ENCODE measurements at regions not wholly inside any gene's neighbourhood (a gene's known extent, or its start where the extent isn't known, plus 50 kb on each side); places are given as distances from the start of the nearest gene placed in this dataset.

DNA sequence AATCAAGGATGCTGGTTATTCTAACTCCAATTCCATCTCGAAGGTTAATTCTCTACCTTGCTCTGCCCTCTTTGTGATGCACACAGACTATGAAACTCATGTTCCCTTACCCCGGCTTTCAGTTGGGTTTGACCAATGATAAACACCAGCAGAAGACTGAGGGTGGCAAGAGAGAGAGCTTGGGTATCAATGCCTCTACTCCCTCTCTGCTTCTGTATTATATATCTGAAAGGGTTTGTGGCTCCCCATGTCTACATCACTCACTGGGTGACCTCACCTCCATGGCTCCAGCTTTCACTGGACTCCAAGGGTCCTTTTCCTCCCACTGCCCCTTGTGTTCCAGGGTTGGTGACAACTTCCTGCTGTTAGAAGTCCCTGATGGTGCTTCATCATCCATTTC lies 659.0 kb upstream of the TBX3 start:
- no peak for DNase-seq

DNA sequence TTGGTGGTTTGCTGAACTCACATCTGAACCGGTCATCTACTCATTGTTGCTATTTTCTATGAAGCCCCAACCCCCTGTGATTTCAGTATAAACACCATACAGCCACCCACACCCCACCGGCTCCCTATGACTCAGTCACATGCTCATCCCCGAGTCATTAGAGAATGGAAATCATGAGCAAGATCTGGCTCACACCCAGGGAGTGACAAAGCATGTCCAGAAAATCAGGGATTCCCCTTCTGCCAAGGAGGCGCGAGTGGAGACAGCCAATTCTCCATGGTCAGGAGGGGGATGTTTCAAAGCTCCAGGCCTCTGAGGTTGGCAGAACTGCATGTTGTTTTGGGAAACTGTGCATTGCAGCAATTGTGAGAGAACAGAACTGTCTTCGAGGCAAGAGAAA lies 657.5 kb upstream of the TBX3 start:
- no peak for DNase-seq

DNA sequence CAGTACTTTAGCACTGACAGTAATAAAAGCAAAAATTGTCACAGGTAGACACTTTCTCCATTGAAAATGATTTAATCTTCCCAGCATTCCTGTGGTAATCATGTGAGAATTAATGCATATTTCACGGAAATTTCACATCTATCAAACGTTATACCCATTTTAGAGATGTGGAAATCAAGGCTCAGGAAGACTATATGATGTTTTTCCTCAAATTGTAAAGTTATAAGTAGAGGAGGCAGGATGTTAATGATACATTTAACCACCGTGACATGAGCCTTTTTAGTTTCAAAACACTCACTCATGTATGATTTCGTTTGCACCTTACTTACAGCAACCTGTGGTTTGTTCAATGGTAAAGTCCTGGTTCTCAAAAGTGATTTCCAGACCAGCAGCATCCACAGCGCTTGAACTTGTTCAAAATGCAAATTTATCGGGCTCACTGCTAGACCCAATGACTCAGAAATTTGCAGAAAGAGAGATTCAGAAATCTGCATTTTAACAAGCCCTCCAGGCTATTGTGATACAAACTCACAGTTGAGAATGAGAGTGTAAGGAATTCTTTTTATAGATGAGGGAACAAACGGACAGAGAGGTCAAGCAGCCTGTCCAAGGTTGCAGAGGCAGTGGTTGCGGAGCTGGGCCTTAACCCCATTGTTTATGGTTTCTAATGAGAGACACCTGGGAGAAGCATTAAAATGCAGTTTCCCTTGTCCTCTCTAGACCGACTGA lies 654.8 kb upstream of the TBX3 start:
- DNase-seq, result no peak

DNA sequence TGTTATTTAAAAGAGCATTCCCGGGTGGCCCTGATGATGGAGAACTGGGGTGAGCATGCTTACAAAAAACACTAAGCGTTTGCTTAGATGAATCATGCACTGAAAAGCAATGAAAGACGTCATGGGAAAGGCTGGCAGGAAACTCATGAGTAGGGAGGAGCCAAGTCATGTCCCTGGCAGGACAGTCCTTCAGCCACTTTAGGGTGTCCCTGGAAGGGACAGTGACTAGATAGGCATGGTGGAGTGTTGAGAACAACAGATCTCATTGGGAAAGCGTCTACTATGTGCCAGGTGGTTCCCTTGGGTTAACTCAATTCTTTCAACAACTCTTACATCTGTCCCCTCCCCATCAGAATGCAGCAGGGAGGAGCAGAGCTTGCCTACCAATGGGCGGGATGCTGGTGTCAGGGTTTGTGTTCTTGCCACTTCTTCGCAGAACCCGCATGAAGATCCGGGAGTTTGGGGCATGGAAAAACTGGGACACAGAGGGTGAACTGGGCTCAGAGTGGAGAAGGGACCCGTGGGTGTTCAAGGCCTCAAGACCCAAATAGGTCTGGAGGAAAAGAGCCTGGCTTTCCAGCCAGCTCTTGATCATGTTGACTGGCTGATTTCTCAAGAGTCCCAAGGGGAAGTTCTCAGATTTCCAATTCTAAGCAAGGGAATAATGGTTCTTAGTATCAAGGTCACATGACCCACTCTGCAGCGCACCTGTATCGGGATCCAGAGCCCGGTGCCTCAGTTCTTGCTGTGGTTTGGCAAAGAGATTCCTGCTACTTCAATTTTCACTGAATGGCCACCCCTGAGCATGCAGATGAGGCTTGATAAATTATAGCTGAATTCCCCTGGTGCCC lies 653.9 kb upstream of the TBX3 start:
- DNase-seq, result peak; percentile 39

DNA sequence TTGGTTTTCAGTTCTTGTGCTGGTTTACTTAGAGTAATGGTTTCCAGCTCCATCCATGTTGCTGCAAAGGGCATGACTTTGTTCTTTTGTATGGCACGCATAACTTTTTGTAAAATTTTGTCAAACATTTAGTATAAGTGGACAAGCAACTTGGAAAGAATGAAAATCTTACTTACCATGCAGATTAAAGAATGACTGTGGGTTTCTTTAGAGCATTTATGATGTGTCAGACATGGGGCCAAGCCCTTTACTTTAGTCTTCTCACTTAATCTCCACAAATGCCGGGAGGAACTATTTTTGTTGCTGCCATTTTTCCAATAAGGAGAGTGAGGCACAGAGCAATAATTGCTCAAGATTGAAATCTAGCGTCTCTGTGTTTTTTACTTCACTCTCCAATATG lies 652.5 kb upstream of the TBX3 start:
- no peak for DNase-seq

DNA sequence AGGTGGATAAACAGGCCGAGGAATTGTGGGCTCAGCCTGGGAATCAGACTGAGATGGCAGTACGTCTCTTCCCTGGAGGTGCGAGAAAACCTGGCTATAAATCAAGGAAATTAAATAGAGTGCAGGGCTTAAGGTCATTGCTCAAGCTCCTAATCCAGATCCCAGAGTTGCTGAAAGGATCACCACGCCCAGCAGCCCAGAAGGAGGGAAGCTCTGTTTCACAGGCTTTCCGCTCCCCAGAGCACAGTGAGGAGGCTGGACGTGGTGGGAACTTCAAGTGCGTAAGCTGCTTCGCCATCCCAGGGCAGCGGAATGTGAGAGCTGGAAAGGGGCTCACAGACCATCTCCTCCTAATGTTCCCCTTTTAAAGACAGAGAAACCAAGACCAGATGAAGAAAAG lies 651.6 kb upstream of the TBX3 start:
- no peak for DNase-seq

DNA sequence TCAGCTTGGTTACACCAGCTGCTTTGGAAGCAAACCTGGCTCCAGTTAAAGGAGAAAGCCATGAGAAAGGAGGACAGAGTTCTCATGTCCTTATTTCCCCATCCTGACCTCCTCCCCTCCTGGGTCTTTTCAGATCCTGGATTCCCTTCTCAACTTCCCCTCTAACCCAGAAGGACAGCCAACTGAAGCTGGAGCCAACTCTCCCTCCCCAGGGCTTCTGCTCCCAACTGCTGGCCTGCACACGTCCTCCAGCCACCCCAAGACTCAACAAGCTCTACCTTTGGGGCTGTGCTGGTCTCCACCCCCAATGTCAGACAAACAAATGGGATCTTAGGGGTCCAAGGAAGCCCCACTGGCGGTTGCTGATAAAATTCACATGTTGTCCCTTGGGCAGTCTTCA lies 651.1 kb upstream of the TBX3 start:
- DNase-seq, result no peak

DNA sequence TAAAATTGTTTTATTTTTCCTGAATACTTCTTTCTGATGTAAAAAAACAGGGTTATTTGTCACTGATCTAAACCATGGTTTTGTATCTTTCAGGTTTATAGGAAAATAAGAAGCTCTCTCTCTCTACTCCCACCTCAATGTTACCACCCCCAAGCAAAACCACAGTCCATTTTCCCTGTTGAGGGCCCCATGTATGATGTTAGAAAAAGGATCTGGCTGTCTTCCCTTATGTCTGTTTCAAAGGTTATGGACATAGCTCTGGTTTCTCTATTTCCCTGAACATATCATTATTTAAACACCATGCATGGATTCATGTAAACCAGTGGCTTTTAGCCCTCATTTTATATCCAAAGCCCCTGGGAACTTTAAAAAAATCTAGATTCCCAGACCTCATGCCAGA lies 649.0 kb upstream of the TBX3 start:
- DNase-seq, result no peak

DNA sequence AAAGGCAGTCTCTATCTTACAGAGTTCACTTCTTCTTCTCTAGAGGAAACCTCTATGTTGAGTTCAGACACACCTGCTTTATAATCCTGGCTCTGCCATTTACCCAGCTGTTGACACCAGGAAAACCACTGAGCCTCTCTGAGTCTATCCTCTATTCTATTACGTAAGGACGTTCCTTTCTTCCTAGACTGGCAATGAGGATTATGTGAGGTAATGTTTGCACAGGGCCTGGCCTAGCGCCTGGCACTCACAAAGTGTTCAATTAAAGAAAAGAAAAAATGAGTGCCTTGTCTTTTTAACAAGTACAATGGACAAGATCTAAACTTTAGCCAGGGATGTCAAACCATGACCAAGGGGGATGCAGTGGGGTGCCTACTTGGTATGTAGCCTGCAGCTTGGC lies 641.9 kb upstream of the TBX3 start:
- DNase-seq, result no peak

DNA sequence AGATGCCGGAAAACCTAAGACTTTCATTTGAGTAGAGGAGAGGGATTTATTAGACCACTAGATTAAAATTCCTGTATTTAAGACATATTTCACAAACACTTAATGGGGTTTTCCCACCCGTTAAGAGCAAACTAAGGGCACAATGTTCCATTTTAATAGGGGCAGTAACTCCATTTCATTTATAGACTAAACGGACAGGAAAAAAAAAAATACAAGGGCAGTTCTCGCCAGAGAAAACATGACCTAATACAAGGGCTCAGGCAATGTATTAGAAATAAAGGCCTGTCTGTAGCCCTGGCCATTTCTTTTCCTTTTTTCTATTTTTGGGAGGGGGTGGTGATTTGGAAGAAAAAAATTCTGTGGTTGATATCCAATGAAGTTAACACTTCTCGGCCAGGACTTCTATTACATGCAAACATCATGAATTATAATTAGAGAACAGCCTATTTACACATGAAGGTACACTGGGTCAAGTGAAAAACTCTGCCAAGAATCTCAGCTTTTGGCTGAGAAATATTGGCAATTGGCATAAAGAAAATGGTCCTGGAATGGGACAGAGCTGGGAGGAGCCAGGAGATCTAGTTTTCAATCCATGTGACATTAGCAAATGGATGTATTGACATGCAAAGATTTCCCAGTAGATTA lies 641.1 kb upstream of the TBX3 start:
- no peak for DNase-seq

DNA sequence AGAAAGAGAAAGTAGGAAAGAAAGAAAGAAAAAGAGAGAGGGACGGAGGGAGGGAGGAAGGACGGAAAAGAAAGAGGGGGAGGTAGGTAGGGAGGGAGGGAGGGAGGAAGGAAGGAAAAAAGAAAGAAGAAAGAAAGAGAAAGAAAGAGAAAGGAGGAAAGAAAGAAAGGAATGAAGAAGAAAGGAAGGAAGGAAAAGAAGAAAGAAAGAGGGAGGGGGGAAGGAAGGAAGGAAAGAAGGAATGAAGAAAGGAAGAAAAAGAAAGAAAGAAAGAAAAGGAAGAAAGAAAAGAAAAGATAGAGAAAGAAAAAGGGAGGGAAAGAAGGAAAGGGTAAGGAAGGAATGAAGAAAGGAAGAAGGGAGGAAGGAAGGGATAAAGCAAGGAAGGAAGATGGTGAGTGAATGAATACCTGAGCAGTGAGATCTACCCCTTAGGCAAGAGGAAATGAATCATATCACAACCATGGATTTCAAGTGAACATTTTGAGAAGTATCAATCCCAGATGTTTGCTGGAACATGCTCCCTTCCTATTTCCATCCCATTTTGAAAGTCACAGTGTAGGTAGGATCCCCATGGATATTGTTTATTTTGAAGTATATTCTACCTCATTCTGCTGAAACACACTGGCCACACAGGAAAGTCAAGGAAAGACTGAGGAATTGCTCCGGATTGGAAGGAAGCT lies 639.4 kb upstream of the TBX3 start:
- no peak for DNase-seq

DNA sequence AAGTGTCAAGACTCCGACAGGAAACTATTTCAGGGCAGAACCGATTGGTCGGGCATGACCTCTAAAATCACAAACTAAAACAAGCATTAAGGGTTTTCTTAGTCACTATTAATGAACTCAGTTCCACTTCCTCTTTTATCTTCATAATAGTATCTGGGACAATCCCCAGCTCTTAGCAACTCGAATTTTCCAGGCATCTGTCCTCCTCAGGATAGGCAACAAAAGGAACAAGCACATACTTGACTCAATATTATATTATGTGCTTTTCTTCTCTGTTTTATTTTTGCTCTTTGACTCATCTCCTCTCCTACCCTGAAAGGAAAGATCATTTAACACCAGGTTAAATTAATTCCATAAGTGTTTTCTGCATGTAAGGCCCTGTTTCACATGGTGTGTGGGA lies 638.3 kb upstream of the TBX3 start:
- DNase-seq, result no peak

DNA sequence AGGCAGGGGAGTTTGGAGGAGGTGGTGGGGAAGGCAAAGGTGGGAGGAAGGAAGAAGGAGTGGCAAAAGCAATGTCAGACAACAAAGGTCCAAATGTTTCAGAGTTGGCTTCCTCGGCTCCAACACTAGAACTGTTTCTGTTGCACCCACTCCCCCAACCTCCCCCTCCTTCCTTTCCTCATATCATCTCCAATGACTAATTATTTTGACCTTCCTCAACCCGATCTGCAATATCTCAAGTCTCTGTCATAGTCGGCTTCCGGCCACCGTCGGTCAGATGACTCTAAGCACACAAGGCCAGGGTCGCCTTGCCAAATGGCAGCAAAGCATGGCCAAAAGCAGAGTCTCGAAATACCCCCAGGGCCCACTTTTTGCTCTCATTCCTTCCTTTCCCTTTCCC lies 637.0 kb upstream of the TBX3 start:
- no peak for DNase-seq

DNA sequence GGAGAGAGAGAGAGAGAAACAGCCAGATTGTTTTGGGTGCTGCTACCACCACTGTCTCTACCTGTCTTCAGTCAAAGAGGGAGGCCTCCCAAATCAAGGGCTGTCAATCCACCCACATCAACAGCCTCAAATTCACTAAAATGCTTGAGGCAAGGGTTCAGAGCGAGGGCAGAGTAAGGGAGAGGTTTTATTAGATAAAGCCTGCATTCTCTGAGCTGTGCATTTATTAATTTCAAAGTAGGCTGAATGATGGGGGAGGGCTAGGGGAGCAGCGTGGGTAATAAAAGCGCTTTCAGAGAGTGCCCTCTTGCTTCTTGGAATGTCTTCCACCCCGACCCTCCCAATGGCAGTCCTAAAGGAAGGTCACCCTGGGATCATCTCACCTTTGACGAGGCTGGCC lies 636.5 kb upstream of the TBX3 start:
- DNase-seq, result no peak

DNA sequence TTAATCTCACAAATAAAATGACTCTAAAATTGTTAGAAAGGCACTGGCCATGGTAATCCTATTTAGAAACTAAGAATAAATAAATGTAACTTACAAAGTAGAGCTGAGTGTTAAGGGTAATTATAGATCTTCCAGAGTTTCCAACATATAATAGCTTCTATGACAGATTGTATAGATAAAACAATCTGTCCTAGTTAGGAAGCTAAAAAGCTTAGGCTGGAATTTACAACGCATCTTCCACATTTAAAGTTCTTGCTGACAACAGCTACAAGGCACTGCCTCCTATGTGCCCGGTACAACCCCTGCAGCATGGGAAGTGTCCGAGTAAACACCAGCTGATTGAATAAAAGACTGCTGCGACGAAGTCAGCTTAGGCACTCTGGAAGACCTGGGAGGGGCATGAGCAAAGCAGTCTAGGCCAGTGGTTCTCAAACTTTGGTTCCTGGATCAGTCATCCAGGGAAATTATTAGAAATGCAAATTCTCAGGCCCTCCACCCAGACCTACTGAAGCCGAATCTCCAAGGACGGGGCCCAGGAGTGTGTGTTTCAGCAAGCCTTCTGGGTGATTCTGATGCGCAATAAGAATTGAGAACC lies 635.6 kb upstream of the TBX3 start:
- no peak for DNase-seq

DNA sequence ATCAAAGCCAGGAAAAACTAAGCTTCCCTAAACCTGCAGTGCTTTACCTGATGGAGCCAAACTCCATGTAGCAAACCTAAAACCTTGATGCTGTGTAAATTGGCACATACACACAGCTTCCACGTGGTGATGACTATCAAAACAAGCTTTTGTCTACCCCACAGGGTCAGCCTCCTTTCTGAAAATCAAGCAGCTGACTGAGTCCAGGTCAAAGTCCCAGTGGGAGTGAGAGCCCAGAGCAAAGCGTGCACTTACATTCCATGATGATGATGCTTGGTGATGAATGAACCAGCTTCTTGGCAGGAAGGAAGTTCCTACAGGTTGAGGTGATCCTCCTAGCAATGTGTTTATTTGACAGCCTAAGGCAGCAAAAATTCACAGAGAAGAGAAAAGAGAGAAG lies 630.0 kb upstream of the TBX3 start:
- no peak for DNase-seq

DNA sequence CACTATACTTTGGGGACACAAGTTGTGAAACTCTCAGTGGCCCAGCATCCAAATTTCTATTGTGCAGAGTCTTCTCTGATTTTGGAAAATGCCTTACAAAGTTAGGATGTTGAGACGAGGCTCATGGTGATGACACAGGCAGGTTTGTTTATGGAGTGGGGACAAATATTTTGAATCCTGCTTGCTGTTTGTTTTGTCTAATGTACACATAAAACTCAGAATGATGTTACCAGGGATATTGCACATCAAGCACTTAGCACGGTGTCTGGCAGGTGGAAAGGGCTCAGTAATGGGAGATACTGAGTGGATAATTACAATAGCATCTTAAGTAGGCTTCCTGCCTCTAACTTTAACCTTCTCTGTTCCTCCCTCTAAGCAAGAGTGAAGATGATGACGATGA lies 628.9 kb upstream of the TBX3 start:
- no peak for DNase-seq

DNA sequence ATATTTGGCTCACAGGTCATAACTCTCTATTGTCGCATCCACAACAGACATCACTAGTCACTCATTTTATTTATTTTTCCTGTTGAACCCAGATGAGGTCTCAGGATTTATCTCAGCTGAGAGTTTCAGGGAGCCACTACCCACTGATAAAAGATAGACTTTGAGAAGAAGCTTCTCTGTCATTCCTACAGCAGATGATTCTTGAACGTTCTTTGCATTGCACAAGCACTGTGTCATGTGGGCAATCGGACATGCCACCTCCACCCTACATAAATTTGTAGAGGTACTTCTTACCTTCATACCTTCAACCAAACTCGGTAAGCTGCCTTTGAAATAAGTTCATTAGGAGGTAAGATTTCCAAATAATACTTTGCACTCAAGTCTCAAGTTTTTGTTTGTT lies 627.9 kb upstream of the TBX3 start:
- no peak for DNase-seq

DNA sequence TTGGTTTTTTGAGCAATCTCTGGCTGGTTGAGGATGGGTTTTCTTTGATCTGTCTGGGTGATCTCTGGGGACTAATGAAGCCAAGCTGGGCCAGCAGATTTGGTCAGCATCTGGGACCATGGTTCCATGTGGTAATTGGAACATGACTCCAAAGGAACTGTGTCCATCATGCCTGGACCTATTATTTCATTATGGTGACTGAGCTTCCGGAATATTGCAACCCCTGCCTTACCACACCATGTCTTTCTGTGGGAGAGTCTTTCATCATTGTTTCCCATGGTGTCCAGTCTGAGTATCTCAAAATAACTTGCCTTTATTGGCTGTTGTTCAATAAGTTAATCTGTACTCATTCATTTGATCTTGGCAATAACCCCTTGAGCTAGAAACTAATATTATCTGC lies 624.9 kb upstream of the TBX3 start:
- DNase-seq, result no peak

DNA sequence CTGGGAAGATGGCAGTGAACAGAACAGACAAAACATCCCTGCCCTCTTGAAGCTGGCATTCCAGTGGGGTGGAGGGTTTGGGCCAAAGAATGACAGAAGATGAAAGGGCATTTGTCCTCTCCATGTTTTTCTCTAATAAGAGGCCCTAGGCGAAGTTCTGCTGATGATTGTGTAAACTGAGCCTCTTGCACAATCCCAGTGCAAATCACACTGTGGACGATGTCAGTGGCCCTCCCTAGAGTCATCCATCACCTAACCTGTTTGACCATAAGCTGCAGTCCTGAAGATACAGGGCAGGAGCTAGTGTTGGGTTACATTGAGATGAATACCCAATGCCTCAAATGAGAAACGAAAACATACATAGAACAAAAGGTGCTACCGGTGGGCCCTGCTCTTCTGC lies 622.4 kb upstream of the TBX3 start:
- no peak for DNase-seq

DNA sequence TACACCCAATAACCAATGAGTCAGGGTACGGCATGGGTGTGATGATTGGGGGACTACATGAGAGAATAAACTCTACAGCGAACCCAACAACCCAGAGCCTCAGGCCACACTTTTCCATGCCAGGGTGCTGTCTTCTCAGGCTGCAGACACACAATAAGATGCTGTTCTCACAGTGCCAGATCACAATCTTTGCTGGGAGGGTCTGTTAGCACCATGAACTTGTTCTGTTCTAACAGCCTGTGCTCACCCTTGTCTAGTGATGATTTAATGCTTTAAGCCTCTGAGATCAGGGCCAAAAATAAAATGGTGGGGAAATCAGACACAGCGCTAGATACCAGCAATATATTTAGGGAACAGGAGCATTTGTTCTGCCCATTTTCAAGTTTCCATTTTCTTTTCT lies 621.9 kb upstream of the TBX3 start:
- no peak for DNase-seq

DNA sequence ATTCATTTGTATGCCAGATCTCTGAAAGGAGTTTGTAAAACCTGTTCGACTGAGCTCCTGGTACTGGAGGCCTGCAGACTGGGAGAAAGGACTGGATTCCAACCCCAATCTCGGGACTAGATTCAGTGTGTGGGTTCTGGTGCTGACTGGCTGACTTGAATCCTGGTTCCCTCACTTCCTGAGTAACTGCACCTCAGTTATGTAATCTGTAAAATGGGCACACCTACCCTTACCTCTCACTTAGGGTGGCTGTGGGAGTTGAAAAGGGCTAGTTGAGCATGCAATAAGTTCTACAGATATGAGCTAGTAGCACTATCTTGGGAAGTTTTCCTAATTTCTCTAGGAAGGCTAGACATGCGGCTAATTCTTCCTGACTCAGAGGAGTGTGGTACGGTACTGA lies 621.3 kb upstream of the TBX3 start:
- DNase-seq, result no peak

DNA sequence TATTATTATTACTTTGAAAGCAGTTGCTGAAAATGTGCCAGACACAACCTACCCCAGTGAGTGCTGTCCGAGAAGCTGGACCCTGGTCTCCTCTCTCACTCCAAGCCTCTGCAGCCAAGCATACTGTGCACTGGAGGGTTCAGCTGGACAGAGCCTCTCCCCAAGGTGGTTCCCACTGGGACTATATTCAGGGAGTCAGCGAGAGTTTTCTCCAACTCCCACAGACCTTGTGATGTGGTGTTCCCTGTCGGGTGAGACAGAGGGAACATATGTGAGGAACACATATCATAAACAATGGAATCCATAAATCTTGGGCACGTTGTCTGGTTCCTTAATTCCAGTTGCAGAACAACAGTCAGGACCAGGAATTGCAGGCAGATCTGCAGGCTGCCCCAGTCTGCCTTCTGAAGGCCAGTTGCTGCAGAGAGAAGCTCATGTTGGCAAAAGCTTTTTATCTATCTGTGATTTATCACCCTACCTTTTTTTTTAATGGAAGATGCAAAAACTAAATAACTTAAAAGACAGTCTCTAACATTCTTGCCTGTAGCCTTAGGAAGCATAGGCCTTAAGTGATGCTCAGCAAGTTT lies 619.8 kb upstream of the TBX3 start:
- no peak for DNase-seq

Data from DMS53 (cell line).